ENCODE measurements at regions not wholly inside any gene's neighbourhood (a gene's known extent, or its start where the extent isn't known, plus 50 kb on each side); places are given as distances from the start of the nearest gene placed in this dataset.
"Not testable (repeated sequence)": the region's sequence is repeated elsewhere in the genome, so short reads cannot be mapped to it uniquely, and the experiment has no call there.

- no peak for FAIRE-seq
- DNase-seq (ENCODE audit: low read depth in 1 of 2, low spot score in 1 of 2): no peak
- no peak overlapping the region for H3K4me2 ChIP-seq
- ATAC-seq: no peak
- H3K27ac ChIP-seq: no peak overlapping the region
- no peaks in the 10 kb centered on the region for H3K9me3 ChIP-seq
- H3K4me3 ChIP-seq: no peak overlapping the region
- TF ChIP-seq MYC (IDR thresholded peaks at IDR 0.05; ENCODE audit: borderline replicate concordance, low read length) (no peak), RCOR1 (IDR thresholded peaks at IDR 0.05; ENCODE audit: low read depth, low read length) (no peak), ESRRA (IDR thresholded peaks at IDR 0.05; ENCODE audit: borderline replicate concordance, low read length) (no peak), SREBF2 (IDR thresholded peaks at IDR 0.05) (no peak), KDM1A (IDR thresholded peaks at IDR 0.05; ENCODE audit: low read depth) (no peak), TFCP2L1 (CRISPR knock-in tag; IDR thresholded peaks at IDR 0.05) (no peak)
- TF ChIP-seq, protein P1, sequence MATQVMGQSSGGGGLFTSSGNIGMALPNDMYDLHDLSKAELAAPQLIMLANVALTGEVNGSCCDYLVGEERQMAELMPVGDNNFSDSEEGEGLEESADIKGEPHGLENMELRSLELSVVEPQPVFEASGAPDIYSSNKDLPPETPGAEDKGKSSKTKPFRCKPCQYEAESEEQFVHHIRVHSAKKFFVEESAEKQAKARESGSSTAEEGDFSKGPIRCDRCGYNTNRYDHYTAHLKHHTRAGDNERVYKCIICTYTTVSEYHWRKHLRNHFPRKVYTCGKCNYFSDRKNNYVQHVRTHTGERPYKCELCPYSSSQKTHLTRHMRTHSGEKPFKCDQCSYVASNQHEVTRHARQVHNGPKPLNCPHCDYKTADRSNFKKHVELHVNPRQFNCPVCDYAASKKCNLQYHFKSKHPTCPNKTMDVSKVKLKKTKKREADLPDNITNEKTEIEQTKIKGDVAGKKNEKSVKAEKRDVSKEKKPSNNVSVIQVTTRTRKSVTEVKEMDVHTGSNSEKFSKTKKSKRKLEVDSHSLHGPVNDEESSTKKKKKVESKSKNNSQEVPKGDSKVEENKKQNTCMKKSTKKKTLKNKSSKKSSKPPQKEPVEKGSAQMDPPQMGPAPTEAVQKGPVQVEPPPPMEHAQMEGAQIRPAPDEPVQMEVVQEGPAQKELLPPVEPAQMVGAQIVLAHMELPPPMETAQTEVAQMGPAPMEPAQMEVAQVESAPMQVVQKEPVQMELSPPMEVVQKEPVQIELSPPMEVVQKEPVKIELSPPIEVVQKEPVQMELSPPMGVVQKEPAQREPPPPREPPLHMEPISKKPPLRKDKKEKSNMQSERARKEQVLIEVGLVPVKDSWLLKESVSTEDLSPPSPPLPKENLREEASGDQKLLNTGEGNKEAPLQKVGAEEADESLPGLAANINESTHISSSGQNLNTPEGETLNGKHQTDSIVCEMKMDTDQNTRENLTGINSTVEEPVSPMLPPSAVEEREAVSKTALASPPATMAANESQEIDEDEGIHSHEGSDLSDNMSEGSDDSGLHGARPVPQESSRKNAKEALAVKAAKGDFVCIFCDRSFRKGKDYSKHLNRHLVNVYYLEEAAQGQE (IDR thresholded peaks at IDR 0.05): no peak
- TF ChIP-seq, protein P2, sequence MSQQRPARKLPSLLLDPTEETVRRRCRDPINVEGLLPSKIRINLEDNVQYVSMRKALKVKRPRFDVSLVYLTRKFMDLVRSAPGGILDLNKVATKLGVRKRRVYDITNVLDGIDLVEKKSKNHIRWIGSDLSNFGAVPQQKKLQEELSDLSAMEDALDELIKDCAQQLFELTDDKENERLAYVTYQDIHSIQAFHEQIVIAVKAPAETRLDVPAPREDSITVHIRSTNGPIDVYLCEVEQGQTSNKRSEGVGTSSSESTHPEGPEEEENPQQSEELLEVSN (IDR thresholded peaks at IDR 0.05; ENCODE audit: borderline replicate concordance, low read depth): no peak
- TF ChIP-seq, protein P3, sequence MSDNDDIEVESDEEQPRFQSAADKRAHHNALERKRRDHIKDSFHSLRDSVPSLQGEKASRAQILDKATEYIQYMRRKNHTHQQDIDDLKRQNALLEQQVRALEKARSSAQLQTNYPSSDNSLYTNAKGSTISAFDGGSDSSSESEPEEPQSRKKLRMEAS (IDR thresholded peaks at IDR 0.05): no peak
- no peaks in the 10 kb centered on the region for H3K4me1 ChIP-seq
- ChIA-PET CTCF (no interaction called here), POLR2A (no interaction called here)
- 28% methylated on average over 6 of the region's 6 CpGs for WGBS (ENCODE audit: missing lambda C conversion rate)
Measured at GRCh38 chr6:168848797-168849196, 404.8 kb downstream of the THBS2 start.

DNA sequence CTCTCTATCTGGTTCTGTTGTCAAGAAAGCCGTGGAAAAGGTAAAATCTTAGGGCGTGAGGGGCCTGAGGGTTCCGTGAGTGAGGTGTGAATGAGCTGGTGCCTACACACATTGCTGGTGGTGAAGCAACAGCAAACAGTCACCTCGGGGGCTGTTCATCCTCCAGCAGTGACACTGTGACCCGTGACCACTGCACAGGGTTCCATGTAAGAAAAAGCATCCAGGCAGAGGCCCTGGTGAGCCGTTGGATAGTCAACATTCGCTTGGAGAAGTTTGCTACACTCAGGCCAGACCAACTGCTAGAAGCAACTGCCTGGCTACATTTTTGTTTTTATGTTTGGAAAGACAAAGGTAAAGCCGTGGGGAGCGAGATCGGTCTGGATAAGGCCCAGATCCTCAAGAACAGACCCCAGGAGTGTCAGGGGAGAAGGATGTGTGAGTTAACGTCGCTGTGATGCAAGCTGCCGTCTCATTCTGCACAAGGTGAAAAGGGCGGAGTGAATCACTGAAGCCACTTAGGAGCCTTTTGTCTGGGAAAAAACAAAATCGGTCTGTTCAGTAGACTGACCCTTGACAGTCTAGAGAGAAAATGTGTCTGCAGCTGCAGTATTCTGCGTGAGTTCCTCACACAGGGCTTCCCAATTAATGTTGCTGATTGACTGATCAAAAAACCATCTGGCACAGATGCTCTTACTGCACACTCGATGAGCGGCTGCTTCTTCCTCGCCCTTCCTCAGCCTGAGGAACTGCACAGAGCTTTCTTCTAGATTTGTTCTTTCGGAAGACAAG lies 404.0 kb downstream of the SMOC2 start:
- Histone ChIP-seq H3K27ac (no peak overlapping the region), H3K4me3 (no peak overlapping the region), H3K4me1 (no peaks in the 10 kb centered on the region), H3K9me3 (no peaks in the 10 kb centered on the region), H3K4me2 (no peak overlapping the region)
- CTCF ChIA-PET: no interaction called here
- DNase-seq (ENCODE audit: low read depth in 1 of 2, low spot score in 1 of 2) (no peak), ATAC-seq (no peak), FAIRE-seq (no peak)
- TF ChIP-seq CEBPB (IDR thresholded peaks at IDR 0.05): no peak
- TF ChIP-seq EHMT2 (IDR thresholded peaks at IDR 0.05; ENCODE audit: low read depth): no peak
- TF ChIP-seq ELK1 (IDR thresholded peaks at IDR 0.05; ENCODE audit: low read depth, low read length): no peak
- TF ChIP-seq ESRRA (IDR thresholded peaks at IDR 0.05; ENCODE audit: borderline replicate concordance, low read length): no peak
- TF ChIP-seq USF2 (IDR thresholded peaks at IDR 0.05): no peak
- no peak for TF ChIP-seq HEYL (CRISPR knock-in tag; IDR thresholded peaks at IDR 0.05)
- TF ChIP-seq CHD2 (IDR thresholded peaks at IDR 0.05; ENCODE audit: low read length, partially characterized antibody): no peak
- TF ChIP-seq RAD21 (conservative IDR thresholded peaks at IDR 0.05 in 1 of 2, IDR thresholded peaks at IDR 0.05 in 1 of 2): no peak
- TF ChIP-seq MAFK (IDR thresholded peaks at IDR 0.05; ENCODE audit: partially characterized antibody): no peak
- no peak for TF ChIP-seq SREBF2 (IDR thresholded peaks at IDR 0.05)
- TF ChIP-seq BHLHE40 (IDR thresholded peaks at IDR 0.05; ENCODE audit: low read depth, low read length): no peak
- TF ChIP-seq, protein P3 (IDR thresholded peaks at IDR 0.05): no peak
- no peak for TF ChIP-seq MYC (IDR thresholded peaks at IDR 0.05; ENCODE audit: borderline replicate concordance, low read length)
- no peak for TF ChIP-seq GATA3 (IDR thresholded peaks at IDR 0.05; ENCODE audit: borderline replicate concordance)
- no peak for TF ChIP-seq CBX8 (IDR thresholded peaks at IDR 0.05)
- TF ChIP-seq TFCP2L1 (CRISPR knock-in tag; IDR thresholded peaks at IDR 0.05): no peak
- POLR2A ChIA-PET: no interaction called here
- 50% methylated on average over 20 of the region's 20 CpGs for WGBS (ENCODE audit: missing lambda C conversion rate)

DNA sequence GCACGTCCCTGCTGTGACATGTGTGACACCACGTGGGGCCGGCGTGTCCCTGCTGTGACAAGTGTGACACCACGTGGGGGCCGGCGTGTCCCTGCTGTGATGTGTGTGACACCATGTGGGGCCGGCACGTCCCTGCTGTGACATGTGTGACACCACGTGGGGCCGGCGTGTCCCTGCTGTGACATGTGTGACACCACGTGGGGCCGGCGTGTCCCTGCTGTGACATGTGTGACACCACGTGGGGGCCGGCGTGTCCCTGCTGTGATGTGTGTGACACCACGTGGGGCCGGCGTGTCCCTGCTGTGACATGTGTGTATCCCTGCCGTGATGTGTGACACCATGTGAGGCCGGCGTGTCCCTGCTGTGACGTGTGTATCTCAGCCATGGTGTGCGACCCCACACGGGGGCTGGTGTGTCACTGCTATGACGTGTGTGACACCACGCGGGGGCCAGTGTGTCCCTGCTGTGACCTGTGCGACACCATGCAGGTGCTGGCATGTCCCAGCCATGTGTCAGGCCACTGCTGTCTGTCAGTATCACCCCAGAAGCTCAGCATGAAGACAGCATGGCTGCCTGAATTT lies 401.7 kb downstream of the SMOC2 start:
- POLR2A ChIA-PET; H3K4me3 ChIP-seq; H3K9me3 ChIP-seq; H3K27ac ChIP-seq; FAIRE-seq; H3K4me2 ChIP-seq; ATAC-seq; CTCF ChIA-PET; DNase-seq (ENCODE audit: low read depth in 1 of 2, low spot score in 1 of 2); H3K4me1 ChIP-seq: not testable (repeated sequence)
- 60% methylated on average over 5 of the region's 31 CpGs for WGBS (ENCODE audit: missing lambda C conversion rate)

Measured in A549 (cell line).